Upper lobe of left lung (tissue), 4 donors: ENCODE measurements at regions not wholly inside any gene's neighbourhood (a gene's known extent, or its start where the extent isn't known, plus 50 kb on each side); places are given as distances from the start of the nearest gene placed in this dataset.

Source experiments
- POLR2A ChIP-seq, 4 donors: fragments of 450-650 bp; IDR thresholded peaks; one replicate each; pipeline ENCODE4 v1.5.1; 2016 to 2017; ENCODE audit warnings: antibody characterized with exemption in 4 of 4, mild to moderate bottlenecking in 2 of 4
- POLR2AphosphoS5 ChIP-seq, 2 donors: sonication (generic); formaldehyde crosslinking; IDR thresholded peaks; one replicate each; pipeline ENCODE4 v1.5.1; 2017; ENCODE audit warnings: antibody characterized with exemption in 2 of 2

DNA sequence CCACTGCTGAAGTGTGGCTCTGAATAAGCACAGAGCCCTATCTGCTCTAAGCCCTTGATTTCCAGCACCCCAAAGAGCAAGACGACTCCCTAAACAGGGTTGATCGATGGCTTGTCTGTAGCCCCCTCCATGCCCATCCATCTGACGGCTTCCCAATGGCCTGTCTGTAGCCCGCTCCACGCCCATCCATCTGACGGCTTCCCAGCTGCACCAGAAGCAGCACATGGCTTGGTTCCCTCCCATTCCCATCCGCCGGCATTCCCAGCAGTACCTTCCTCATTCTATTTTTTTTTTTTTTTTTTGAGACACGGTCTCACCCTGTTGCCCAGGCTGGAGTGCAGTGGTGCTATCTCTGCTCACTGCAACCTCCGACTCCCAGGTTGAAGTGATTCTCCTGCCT lies 64.5 kb downstream of the RBFOX3 start:
- TF ChIP-seq POLR2A (IDR thresholded peaks at IDR 0.05): no peak
- no peak for TF ChIP-seq POLR2AphosphoS5 (IDR thresholded peaks at IDR 0.05)
